ENCODE measurements at regions not wholly inside any gene's neighbourhood (a gene's known extent, or its start where the extent isn't known, plus 50 kb on each side); places are given as distances from the start of the nearest gene placed in this dataset.
A peak's percentile ranks its signal among the peaks of the same experiment; 100 is the strongest.
"Not testable (repeated sequence)": the region's sequence is repeated elsewhere in the genome, so short reads cannot be mapped to it uniquely, and the experiment has no call there.

DNA sequence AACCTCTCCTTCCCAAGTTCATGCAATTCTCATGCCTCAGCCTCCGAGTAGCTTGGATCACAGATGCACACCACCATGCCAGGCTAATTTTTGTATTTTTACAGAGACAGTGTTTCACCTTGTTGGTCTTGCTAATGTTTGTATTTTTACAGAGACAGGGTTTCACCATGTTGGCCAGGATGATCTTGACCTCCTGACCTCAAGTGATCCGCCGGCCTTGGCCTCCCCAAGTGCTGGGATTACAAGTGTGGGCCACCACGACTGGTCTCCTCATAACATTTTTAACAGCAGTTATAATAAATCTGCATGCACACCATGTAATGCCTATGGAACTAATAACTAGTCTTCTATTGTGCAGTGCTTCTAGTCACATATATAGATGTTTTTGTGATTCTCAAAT lies 123.8 kb upstream of the VKORC1L1 start:
- Histone ChIP-seq H3K4me1 (ENCODE audit: insufficient read depth, low read length) (peaks cover 4% of the 10 kb centered on the region), H3K79me2 (ENCODE audit: insufficient read depth, low read length) (peaks cover 43% of the 10 kb centered on the region), H3K9ac (ENCODE audit: low read length) (no peak overlapping the region), H3K27ac (ENCODE audit: low read depth, low read length) (no peak overlapping the region), H2AFZ (ENCODE audit: low read depth, low read length) (no peak overlapping the region), H3K4me2 (ENCODE audit: low read length) (no peak overlapping the region), H3K36me3 (ENCODE audit: insufficient read depth, low read length) (peaks cover 2% of the 10 kb centered on the region), H3K4me3 (ENCODE audit: insufficient read depth, low read depth, low read length) (no peak overlapping the region), H3K9me3 (ENCODE audit: insufficient read depth, low read depth, low read length) (no peaks in the 10 kb centered on the region), H3K27me3 (ENCODE audit: insufficient read depth, low read length) (no peaks in the 10 kb centered on the region), H4K20me1 (ENCODE audit: insufficient read depth, low read length) (no peaks in the 10 kb centered on the region)
- DNase-seq (ENCODE audit: low read depth) (no peak), FAIRE-seq (no peak)
- Mint-ChIP-seq H3K27me3 (ENCODE audit: low read depth, unreplicated experiment) (no peaks in the 10 kb centered on the region), H3K9me3 (ENCODE audit: unreplicated experiment) (no peaks in the 10 kb centered on the region), H3K4me3 (ENCODE audit: unreplicated experiment) (no peak overlapping the region), H3K27ac (ENCODE audit: unreplicated experiment) (no peak overlapping the region), H3K4me1 (ENCODE audit: low read depth, unreplicated experiment) (peaks cover 6% of the 10 kb centered on the region), H3K36me3 (ENCODE audit: low read depth, unreplicated experiment) (no peaks in the 10 kb centered on the region)
- no peak for TF ChIP-seq EZH2 (IDR thresholded peaks at IDR 0.05; ENCODE audit: insufficient read depth, low read length)
- TF ChIP-seq, protein P1, sequence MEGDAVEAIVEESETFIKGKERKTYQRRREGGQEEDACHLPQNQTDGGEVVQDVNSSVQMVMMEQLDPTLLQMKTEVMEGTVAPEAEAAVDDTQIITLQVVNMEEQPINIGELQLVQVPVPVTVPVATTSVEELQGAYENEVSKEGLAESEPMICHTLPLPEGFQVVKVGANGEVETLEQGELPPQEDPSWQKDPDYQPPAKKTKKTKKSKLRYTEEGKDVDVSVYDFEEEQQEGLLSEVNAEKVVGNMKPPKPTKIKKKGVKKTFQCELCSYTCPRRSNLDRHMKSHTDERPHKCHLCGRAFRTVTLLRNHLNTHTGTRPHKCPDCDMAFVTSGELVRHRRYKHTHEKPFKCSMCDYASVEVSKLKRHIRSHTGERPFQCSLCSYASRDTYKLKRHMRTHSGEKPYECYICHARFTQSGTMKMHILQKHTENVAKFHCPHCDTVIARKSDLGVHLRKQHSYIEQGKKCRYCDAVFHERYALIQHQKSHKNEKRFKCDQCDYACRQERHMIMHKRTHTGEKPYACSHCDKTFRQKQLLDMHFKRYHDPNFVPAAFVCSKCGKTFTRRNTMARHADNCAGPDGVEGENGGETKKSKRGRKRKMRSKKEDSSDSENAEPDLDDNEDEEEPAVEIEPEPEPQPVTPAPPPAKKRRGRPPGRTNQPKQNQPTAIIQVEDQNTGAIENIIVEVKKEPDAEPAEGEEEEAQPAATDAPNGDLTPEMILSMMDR (IDR thresholded peaks at IDR 0.05; ENCODE audit: insufficient read depth, low read depth, low read length), result no peak

DNA sequence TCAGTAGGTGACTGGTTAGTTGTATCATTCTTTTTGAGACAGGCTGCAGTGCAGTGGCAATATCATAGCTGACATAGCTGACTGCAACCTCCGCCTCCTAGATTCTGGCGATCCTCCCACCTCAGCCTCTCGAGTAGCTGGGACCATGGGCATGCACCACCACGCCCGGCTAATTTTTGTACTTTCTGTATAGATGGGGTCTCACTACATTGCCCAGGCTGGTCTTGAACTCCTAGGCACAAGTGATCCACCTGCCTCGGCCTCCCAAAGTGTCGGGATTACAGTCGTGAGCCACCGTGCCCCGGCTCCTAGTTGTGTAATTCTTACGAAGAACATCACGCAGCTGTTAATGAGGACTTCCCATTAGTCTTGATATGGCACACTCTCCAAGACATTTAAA lies 123.4 kb upstream of the VKORC1L1 start:
- FAIRE-seq (no peak), DNase-seq (ENCODE audit: low read depth) (no peak)
- Mint-ChIP-seq H3K9me3 (ENCODE audit: unreplicated experiment) (no peaks in the 10 kb centered on the region), H3K36me3 (ENCODE audit: low read depth, unreplicated experiment) (no peaks in the 10 kb centered on the region), H3K27me3 (ENCODE audit: low read depth, unreplicated experiment) (no peaks in the 10 kb centered on the region), H3K27ac (ENCODE audit: unreplicated experiment) (peak overlapping the region; percentile 58), H3K4me1 (ENCODE audit: low read depth, unreplicated experiment) (peaks cover 6% of the 10 kb centered on the region), H3K4me3 (ENCODE audit: unreplicated experiment) (peak overlapping the region; percentile 62)
- TF ChIP-seq EZH2 (IDR thresholded peaks at IDR 0.05; ENCODE audit: insufficient read depth, low read length), result no peak
- TF ChIP-seq, protein P1 (IDR thresholded peaks at IDR 0.05; ENCODE audit: insufficient read depth, low read depth, low read length), result no peak
- H3K4me1 ChIP-seq (ENCODE audit: insufficient read depth, low read length), result peaks cover 4% of the 10 kb centered on the region
- no peaks in the 10 kb centered on the region for H3K27me3 ChIP-seq (ENCODE audit: insufficient read depth, low read length)
- peaks cover 47% of the 10 kb centered on the region for H3K79me2 ChIP-seq (ENCODE audit: insufficient read depth, low read length)
- H2AFZ ChIP-seq (ENCODE audit: low read depth, low read length), result no peak overlapping the region
- no peak overlapping the region for H3K27ac ChIP-seq (ENCODE audit: low read depth, low read length)
- H3K4me2 ChIP-seq (ENCODE audit: low read length), result no peak overlapping the region
- no peaks in the 10 kb centered on the region for H3K9me3 ChIP-seq (ENCODE audit: insufficient read depth, low read depth, low read length)
- no peaks in the 10 kb centered on the region for H4K20me1 ChIP-seq (ENCODE audit: insufficient read depth, low read length)
- no peak overlapping the region for H3K4me3 ChIP-seq (ENCODE audit: insufficient read depth, low read depth, low read length)
- peaks cover 4% of the 10 kb centered on the region for H3K36me3 ChIP-seq (ENCODE audit: insufficient read depth, low read length)
- no peak overlapping the region for H3K9ac ChIP-seq (ENCODE audit: low read length)

DNA sequence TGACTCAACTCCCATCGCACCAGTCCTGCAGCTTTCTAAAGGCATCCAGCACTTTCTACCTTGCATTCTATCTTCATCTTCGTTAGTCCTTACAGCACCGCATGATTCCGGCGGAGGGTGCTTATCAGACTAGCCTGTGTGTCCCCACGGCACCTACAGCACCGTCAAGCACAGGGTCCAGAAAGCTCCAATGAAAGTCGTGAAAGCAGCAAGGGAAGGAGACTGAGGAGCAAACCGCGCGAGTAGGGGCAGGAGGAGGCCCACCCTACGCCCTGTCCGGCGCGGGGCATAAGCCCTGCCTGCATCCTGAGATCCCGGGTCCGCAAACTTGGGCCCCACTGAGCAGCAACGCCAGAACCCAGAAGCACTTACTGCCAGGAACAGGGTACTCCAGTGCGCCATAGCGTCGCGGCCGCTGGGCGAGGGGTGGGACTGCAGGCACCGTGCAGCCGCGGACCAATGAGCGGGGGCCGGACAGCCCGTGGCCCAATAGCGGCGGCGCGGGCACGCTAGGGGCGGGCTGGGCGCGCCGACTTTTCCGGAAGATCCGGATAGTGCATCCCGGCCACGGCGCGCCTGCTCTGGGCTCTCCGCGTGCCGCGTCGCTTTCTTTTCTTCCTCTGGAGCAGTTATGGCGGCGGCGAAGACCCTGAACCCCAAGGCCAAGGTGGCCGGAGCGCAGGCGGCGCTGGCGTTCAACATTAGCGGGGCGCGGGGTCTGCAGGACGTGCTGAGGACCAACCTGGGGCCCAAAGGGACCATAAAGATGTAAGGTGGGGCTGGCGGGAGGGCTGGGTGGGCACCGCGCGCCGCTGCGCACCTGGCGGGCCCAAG lies 122.1 kb upstream of the VKORC1L1 start:
- Histone ChIP-seq H3K4me3 (ENCODE audit: insufficient read depth, low read depth, low read length) (peak overlapping the region; percentile 98), H2AFZ (ENCODE audit: low read depth, low read length) (peak overlapping the region; percentile 97), H3K27me3 (ENCODE audit: insufficient read depth, low read length) (no peaks in the 10 kb centered on the region), H3K9ac (ENCODE audit: low read length) (peak overlapping the region; percentile 90), H3K4me2 (ENCODE audit: low read length) (peak overlapping the region; percentile 94), H4K20me1 (ENCODE audit: insufficient read depth, low read length) (no peaks in the 10 kb centered on the region), H3K36me3 (ENCODE audit: insufficient read depth, low read length) (peaks cover 6% of the 10 kb centered on the region), H3K4me1 (ENCODE audit: insufficient read depth, low read length) (peaks cover 4% of the 10 kb centered on the region), H3K79me2 (ENCODE audit: insufficient read depth, low read length) (peaks cover 51% of the 10 kb centered on the region), H3K27ac (ENCODE audit: low read depth, low read length) (peak overlapping the region; percentile 69), H3K9me3 (ENCODE audit: insufficient read depth, low read depth, low read length) (no peaks in the 10 kb centered on the region)
- FAIRE-seq (no peak), DNase-seq (ENCODE audit: low read depth) (peak; percentile 78)
- no peak for TF ChIP-seq EZH2 (IDR thresholded peaks at IDR 0.05; ENCODE audit: insufficient read depth, low read length)
- TF ChIP-seq, protein P1 (IDR thresholded peaks at IDR 0.05; ENCODE audit: insufficient read depth, low read depth, low read length), result no peak
- Mint-ChIP-seq H3K36me3 (ENCODE audit: low read depth, unreplicated experiment) (no peaks in the 10 kb centered on the region), H3K4me1 (ENCODE audit: low read depth, unreplicated experiment) (peaks cover 6% of the 10 kb centered on the region), H3K9me3 (ENCODE audit: unreplicated experiment) (no peaks in the 10 kb centered on the region), H3K27me3 (ENCODE audit: low read depth, unreplicated experiment) (no peaks in the 10 kb centered on the region), H3K27ac (ENCODE audit: unreplicated experiment) (peak overlapping the region; percentile 77), H3K4me3 (ENCODE audit: unreplicated experiment) (peak overlapping the region; percentile 96)

DNA sequence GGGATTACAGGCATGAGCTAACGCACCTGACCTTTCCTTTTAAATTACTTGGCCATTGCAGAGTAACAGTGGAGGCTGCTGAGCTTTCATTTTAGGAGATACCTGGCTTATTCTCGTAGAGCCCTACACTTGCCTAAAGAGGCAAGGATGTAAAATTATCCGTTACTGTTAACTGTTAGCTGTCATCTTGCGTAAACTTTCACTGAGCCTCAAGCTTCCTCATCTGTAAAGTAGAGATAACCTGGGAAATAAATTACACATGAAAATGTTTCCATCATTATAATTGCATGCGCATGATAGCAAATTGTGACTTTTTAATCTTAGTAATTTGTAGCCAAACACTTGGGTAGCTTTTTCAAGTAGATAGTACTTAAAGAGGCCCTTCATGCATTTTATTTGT lies 118.8 kb upstream of the VKORC1L1 start:
- H3K4me1 ChIP-seq (ENCODE audit: insufficient read depth, low read length); H3K36me3 ChIP-seq (ENCODE audit: insufficient read depth, low read length); H3K27ac Mint-ChIP-seq (ENCODE audit: unreplicated experiment); H2AFZ ChIP-seq (ENCODE audit: low read depth, low read length); FAIRE-seq; H3K4me3 Mint-ChIP-seq (ENCODE audit: unreplicated experiment); DNase-seq (ENCODE audit: low read depth); H3K4me2 ChIP-seq (ENCODE audit: low read length); H3K9ac ChIP-seq (ENCODE audit: low read length); H3K9me3 ChIP-seq (ENCODE audit: insufficient read depth, low read depth, low read length); H3K27ac ChIP-seq (ENCODE audit: low read depth, low read length); H3K36me3 Mint-ChIP-seq (ENCODE audit: low read depth, unreplicated experiment); H3K27me3 Mint-ChIP-seq (ENCODE audit: low read depth, unreplicated experiment); H3K4me3 ChIP-seq (ENCODE audit: insufficient read depth, low read depth, low read length); H3K27me3 ChIP-seq (ENCODE audit: insufficient read depth, low read length); H3K9me3 Mint-ChIP-seq (ENCODE audit: unreplicated experiment); H4K20me1 ChIP-seq (ENCODE audit: insufficient read depth, low read length); H3K4me1 Mint-ChIP-seq (ENCODE audit: low read depth, unreplicated experiment): not testable (repeated sequence)
- peaks cover 49% of the 10 kb centered on the region for H3K79me2 ChIP-seq (ENCODE audit: insufficient read depth, low read length)
